CD4-positive, alpha-beta T cell (primary cell): ENCODE measurements at regions not wholly inside any gene's neighbourhood (a gene's known extent, or its start where the extent isn't known, plus 50 kb on each side); places are given as distances from the start of the nearest gene placed in this dataset.

Experiments used
- ATAC-seq: fragments of 200-7000 bp; cut with Tn5 transposase; one replicate; pipeline ENCODE4 v1.10.0; 2022; ENCODE audit warnings: mild to moderate bottlenecking; ENCODE audit not compliant: poor library complexity
- CTCF ChIA-PET: fragments of 350-600 bp; sonication (Branson Sonifier 250); formaldehyde crosslinking; loops from one replicate; lab custom pipeline; 2021; ENCODE audit warnings: antibody characterized with exemption, inconsistent platforms; lab: Charles Lee
- POLR2A ChIA-PET: fragments of 350-600 bp; sonication (Branson Sonifier 250); formaldehyde crosslinking; loops from one replicate; lab custom pipeline; 2021; ENCODE audit warnings: antibody characterized with exemption, inconsistent platforms; lab: Charles Lee
- DNase-seq, 14 experiments: peaks; one replicate each; pipeline ENCODE4 v3.0.0-alpha.2; 2013 to 2020; ENCODE audit warnings: mixed read lengths in 2 of 14
- H3K27ac ChIP-seq, 2 donors: one replicate each; pipeline versions ENCODE4 v1.5.1 to v1.7.0; 2013; ENCODE audit warnings: low read length in 2 of 2, low read depth in 1 of 2, mild to moderate bottlenecking in 1 of 2
- H3K27me3 ChIP-seq, 2 experiments: 1 replicate in 1 of 2; 2 replicates in 1 of 2; pipeline versions ENCODE4 v1.6.1 to v1.7.0; 2013; ENCODE audit warnings: low read length in 2 of 2, control low read depth in 1 of 2, mild to moderate bottlenecking in 1 of 2, moderate library complexity in 1 of 2; ENCODE audit not compliant: insufficient read depth in 2 of 2, control insufficient read depth in 1 of 2
- H3K36me3 ChIP-seq: one replicate; pipeline ENCODE4 v1.6.1; 2013; ENCODE audit warnings: low read length, control low read depth; ENCODE audit not compliant: insufficient read depth
- H3K4me1 ChIP-seq: one replicate; pipeline ENCODE4 v1.6.1; 2013; ENCODE audit warnings: low read length, control low read depth; ENCODE audit not compliant: insufficient read depth
- H3K4me3 ChIP-seq: one replicate; pipeline ENCODE4 v1.5.1; 2013; ENCODE audit warnings: mild to moderate bottlenecking, low read length, moderate library complexity
- H3K9me3 ChIP-seq, 2 experiments: 1 replicate in 1 of 2; 2 replicates in 1 of 2; pipeline versions ENCODE4 v1.6.1 to v1.7.0; 2013; ENCODE audit warnings: low read length in 2 of 2, mild to moderate bottlenecking in 2 of 2, control low read depth in 1 of 2, moderate library complexity in 1 of 2; ENCODE audit not compliant: control insufficient read depth in 1 of 2, insufficient read depth in 1 of 2
- H3K27ac Mint-ChIP-seq: one replicate; pipeline ENCODE4 v1.8.0; 2020; ENCODE audit warnings: mixed read lengths
- H3K27me3 Mint-ChIP-seq: one replicate; pipeline ENCODE4 v1.8.0; 2021; ENCODE audit warnings: mixed read lengths
- H3K36me3 Mint-ChIP-seq: one replicate; pipeline ENCODE4 v1.8.0; 2021; ENCODE audit warnings: low read depth, mixed read lengths
- H3K4me1 Mint-ChIP-seq: one replicate; pipeline ENCODE4 v1.8.0; 2021; ENCODE audit warnings: low read depth, mixed read lengths
- H3K4me3 Mint-ChIP-seq: one replicate; pipeline ENCODE4 v1.8.0; 2020; ENCODE audit warnings: mild to moderate bottlenecking, mixed read lengths
- H3K9me3 Mint-ChIP-seq: one replicate; pipeline ENCODE4 v1.8.0; 2020; ENCODE audit warnings: mixed read lengths
- intact Hi-C, 2 experiments: fragments of 100-400 bp; cut with DNase I in 1 of 2; cut with micrococcal nuclease in 1 of 2; formaldehyde crosslinking; loops; one replicate each; pipeline versions ENCODE4 v1.15.1 to v1.9.0; 2023 to 2025; cut with DNase I, micrococcal nuclease
- TF ChIP-seq, protein P1 (sequence below): fragments of 200-600 bp; IDR thresholded peaks from one replicate; pipeline ENCODE4 v1.8.0; 2022; ENCODE audit warnings: antibody characterized with exemption, mild to moderate bottlenecking

GRCh38 chr11:26032241-26032640 lies 299.7 kb upstream of the ANO3 start:
- H3K36me3 Mint-ChIP-seq: no peaks in the 10 kb centered on the region
- no peaks in the 10 kb centered on the region for H3K4me1 Mint-ChIP-seq
- CTCF ChIA-PET: no interaction called here

GRCh38 chr11:26035696-26036095 lies 296.2 kb upstream of the ANO3 start:
- no peak for ATAC-seq
- Histone ChIP-seq H3K4me3 (no peak overlapping the region), H3K27ac (no peak overlapping the region), H3K36me3 (no peaks in the 10 kb centered on the region), H3K27me3 (no peaks in the 10 kb centered on the region), H3K4me1 (no peaks in the 10 kb centered on the region), H3K9me3 (no peaks in the 10 kb centered on the region)
- Mint-ChIP-seq H3K9me3 (peaks cover 11% of the 10 kb centered on the region), H3K36me3 (no peaks in the 10 kb centered on the region), H3K4me3 (no peak overlapping the region), H3K27me3 (no peaks in the 10 kb centered on the region), H3K27ac (no peak overlapping the region), H3K4me1 (no peaks in the 10 kb centered on the region)
- DNase-seq: no peak
- TF ChIP-seq, protein P1, sequence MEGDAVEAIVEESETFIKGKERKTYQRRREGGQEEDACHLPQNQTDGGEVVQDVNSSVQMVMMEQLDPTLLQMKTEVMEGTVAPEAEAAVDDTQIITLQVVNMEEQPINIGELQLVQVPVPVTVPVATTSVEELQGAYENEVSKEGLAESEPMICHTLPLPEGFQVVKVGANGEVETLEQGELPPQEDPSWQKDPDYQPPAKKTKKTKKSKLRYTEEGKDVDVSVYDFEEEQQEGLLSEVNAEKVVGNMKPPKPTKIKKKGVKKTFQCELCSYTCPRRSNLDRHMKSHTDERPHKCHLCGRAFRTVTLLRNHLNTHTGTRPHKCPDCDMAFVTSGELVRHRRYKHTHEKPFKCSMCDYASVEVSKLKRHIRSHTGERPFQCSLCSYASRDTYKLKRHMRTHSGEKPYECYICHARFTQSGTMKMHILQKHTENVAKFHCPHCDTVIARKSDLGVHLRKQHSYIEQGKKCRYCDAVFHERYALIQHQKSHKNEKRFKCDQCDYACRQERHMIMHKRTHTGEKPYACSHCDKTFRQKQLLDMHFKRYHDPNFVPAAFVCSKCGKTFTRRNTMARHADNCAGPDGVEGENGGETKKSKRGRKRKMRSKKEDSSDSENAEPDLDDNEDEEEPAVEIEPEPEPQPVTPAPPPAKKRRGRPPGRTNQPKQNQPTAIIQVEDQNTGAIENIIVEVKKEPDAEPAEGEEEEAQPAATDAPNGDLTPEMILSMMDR: no peak
- ChIA-PET POLR2A (no interaction called here), CTCF (no interaction called here)
- intact Hi-C loops: no loop called here

More at GRCh38 chr11:26032241-26032640, 299.7 kb upstream of the ANO3 start:
- ATAC-seq (no peak), DNase-seq (no peak)
- H3K27ac Mint-ChIP-seq: no peak overlapping the region
- H3K9me3 Mint-ChIP-seq: peaks cover 5% of the 10 kb centered on the region
- H3K4me1 ChIP-seq: no peaks in the 10 kb centered on the region
- H3K9me3 ChIP-seq: peaks cover 0 to under 1% of the 10 kb centered on the region in 2 experiments
- H3K27me3 ChIP-seq: no peaks in the 10 kb centered on the region
- TF ChIP-seq, protein P1: no peak
- no peak overlapping the region for H3K27ac ChIP-seq
- no peak overlapping the region for H3K4me3 ChIP-seq
- no peaks in the 10 kb centered on the region for H3K36me3 ChIP-seq
- intact Hi-C loops: no loop called here
- no peaks in the 10 kb centered on the region for H3K27me3 Mint-ChIP-seq
- POLR2A ChIA-PET: no interaction called here
- H3K4me3 Mint-ChIP-seq: no peak overlapping the region

- peaks cover 11% of the 10 kb centered on the region for H3K9me3 Mint-ChIP-seq
- no peaks in the 10 kb centered on the region for H3K27me3 ChIP-seq
- CTCF ChIA-PET: no interaction called here
- ATAC-seq (no peak), DNase-seq (no peak)
- POLR2A ChIA-PET: no interaction called here
- H3K4me1 Mint-ChIP-seq: no peaks in the 10 kb centered on the region
- H3K36me3 Mint-ChIP-seq: no peaks in the 10 kb centered on the region
- H3K27ac ChIP-seq: no peak overlapping the region
- no peak overlapping the region for H3K4me3 Mint-ChIP-seq
- no peaks in the 10 kb centered on the region for H3K27me3 Mint-ChIP-seq
- H3K27ac Mint-ChIP-seq: no peak overlapping the region
- TF ChIP-seq, protein P1: no peak
- H3K9me3 ChIP-seq: peaks cover 0 to 4% of the 10 kb centered on the region in 2 experiments
- H3K4me1 ChIP-seq: no peaks in the 10 kb centered on the region
- intact Hi-C loops: no loop called here
- no peak overlapping the region for H3K4me3 ChIP-seq
- no peaks in the 10 kb centered on the region for H3K36me3 ChIP-seq
Measured at GRCh38 chr11:26037716-26038115, 294.2 kb upstream of the ANO3 start.
